Mesothelial cell of epicardium (in vitro differentiated cells): ENCODE measurements at regions not wholly inside any gene's neighbourhood (a gene's known extent, or its start where the extent isn't known, plus 50 kb on each side); places are given as distances from the start of the nearest gene placed in this dataset.

Experiments
- DNase-seq, 2 experiments: peaks; one replicate each; pipeline ENCODE4 v3.0.0; 2021; ENCODE audit warnings: low spot score in 2 of 2; ENCODE audit not compliant: unreplicated experiment in 2 of 2
- H3K27ac Mint-ChIP-seq: 2 replicates; pipeline ENCODE4 v1.8.0; 2021; ENCODE audit warnings: mixed read lengths
- H3K27me3 Mint-ChIP-seq: 2 replicates; pipeline ENCODE4 v1.8.0; 2021; ENCODE audit warnings: low read depth, mixed read lengths
- H3K36me3 Mint-ChIP-seq: 2 replicates; pipeline ENCODE4 v1.8.0; 2021; ENCODE audit warnings: mixed read lengths
- H3K4me1 Mint-ChIP-seq: 2 replicates; pipeline ENCODE4 v1.8.0; 2021; ENCODE audit warnings: mixed read lengths
- H3K4me3 Mint-ChIP-seq: 2 replicates; pipeline ENCODE4 v1.8.0; 2021; ENCODE audit warnings: mild to moderate bottlenecking, moderate library complexity, mixed read lengths
- H3K9me3 Mint-ChIP-seq: 2 replicates; pipeline ENCODE4 v1.8.0; 2021; ENCODE audit warnings: mixed read lengths
- CTCF ChIP-seq: fragments of 200-600 bp; sonication (generic); IDR thresholded peaks from one replicate; pipeline ENCODE4 v1.5.0; 2021; ENCODE audit warnings: antibody characterized with exemption; ENCODE audit not compliant: unreplicated experiment

- Mint-ChIP-seq H3K4me3 (no peak overlapping the region), H3K4me1 (peaks cover 5% of the 10 kb centered on the region), H3K27me3 (no peaks in the 10 kb centered on the region), H3K36me3 (peaks cover 2% of the 10 kb centered on the region), H3K9me3 (peaks cover 6% of the 10 kb centered on the region), H3K27ac (no peak overlapping the region)
- TF ChIP-seq CTCF: no peak
- no peak for DNase-seq
Observed at GRCh38 chr10:53403688-53404087, 631.1 kb upstream of the MBL2 start.

DNA sequence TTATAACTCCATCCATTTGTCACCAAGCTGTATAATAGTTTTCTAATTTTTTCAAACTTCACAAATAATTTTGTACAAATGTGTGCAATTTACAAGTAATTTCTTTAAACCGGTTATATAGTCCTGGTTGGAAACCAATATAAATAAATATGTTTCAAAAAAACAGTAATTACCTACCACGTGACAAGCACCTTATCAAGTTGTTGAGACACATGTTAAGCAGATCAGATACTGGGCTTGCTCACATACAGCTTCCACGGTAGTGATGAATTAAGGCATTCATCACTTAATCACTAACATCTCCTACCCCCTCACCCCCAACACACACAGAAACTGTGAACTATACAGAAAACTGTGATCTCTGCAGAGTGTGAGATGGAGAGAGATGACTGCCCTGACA lies 630.0 kb upstream of the MBL2 start:
- TF ChIP-seq CTCF: no peak
- H3K4me1 Mint-ChIP-seq: peaks cover 5% of the 10 kb centered on the region
- H3K4me3 Mint-ChIP-seq: no peak overlapping the region
- peaks cover 2% of the 10 kb centered on the region for H3K36me3 Mint-ChIP-seq
- no peak for DNase-seq
- no peaks in the 10 kb centered on the region for H3K27me3 Mint-ChIP-seq
- H3K9me3 Mint-ChIP-seq: peaks cover 6% of the 10 kb centered on the region
- no peak overlapping the region for H3K27ac Mint-ChIP-seq

- H3K36me3 Mint-ChIP-seq: peaks cover 2% of the 10 kb centered on the region
- H3K4me1 Mint-ChIP-seq: peaks cover 5% of the 10 kb centered on the region
- TF ChIP-seq CTCF: no peak
- no peaks in the 10 kb centered on the region for H3K27me3 Mint-ChIP-seq
- H3K4me3 Mint-ChIP-seq: no peak overlapping the region
- no peak overlapping the region for H3K27ac Mint-ChIP-seq
- no peak for DNase-seq
- peaks cover 6% of the 10 kb centered on the region for H3K9me3 Mint-ChIP-seq
Observed at GRCh38 chr10:53401536-53401935, 629.0 kb upstream of the MBL2 start.

DNA sequence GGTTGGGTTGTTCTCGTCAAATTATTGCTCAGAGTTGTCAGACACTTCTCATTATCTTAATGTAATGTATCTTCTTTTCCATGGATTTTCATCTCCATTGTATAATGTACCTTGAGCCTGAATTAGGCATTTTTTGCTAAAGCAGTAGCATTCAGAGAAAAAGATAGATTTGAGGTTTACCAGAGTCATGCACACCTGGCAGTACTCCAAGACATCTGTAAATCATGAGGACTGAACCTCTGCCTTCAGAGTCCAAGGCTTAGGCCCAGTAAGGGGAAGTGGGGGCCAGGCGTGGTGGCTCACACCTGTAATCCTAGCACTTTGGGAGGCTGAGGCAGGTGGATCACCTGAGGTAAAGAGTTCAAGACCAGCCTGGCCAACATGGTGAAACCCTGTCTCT lies 624.3 kb upstream of the MBL2 start:
- Mint-ChIP-seq H3K4me1 (no peaks in the 10 kb centered on the region), H3K36me3 (peaks cover 11% of the 10 kb centered on the region), H3K9me3 (peaks cover 26% of the 10 kb centered on the region), H3K27ac (no peak overlapping the region), H3K4me3 (no peak overlapping the region), H3K27me3 (no peaks in the 10 kb centered on the region)
- DNase-seq: no peak
- no peak for TF ChIP-seq CTCF

DNA sequence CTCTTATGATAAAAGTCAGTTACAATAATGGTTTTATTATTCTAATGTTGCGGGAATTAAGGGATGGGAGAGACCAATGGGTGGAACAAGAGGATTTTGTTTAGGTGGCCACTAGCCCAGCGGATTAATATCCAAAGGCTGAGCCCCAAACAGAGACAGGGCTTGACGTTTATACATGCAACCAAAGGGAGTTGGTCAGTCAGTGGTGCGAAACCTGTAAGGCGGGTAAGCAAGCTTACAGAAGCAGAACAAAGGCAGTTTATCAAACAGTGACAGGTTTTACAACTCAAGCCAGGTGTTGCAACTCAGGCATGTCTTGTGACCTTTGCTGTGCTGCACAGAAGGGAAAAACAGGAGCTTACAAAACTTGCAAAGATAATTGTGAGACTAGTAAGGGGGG lies 622.9 kb upstream of the MBL2 start:
- H3K27me3 Mint-ChIP-seq: no peaks in the 10 kb centered on the region
- no peak for TF ChIP-seq CTCF
- no peaks in the 10 kb centered on the region for H3K4me1 Mint-ChIP-seq
- H3K36me3 Mint-ChIP-seq: peaks cover 9% of the 10 kb centered on the region
- H3K4me3 Mint-ChIP-seq: no peak overlapping the region
- no peak for DNase-seq
- no peak overlapping the region for H3K27ac Mint-ChIP-seq
- peaks cover 21% of the 10 kb centered on the region for H3K9me3 Mint-ChIP-seq

GRCh38 chr10:53387562-53387961 lies 615.0 kb upstream of the MBL2 start:
- no peaks in the 10 kb centered on the region for H3K27me3 Mint-ChIP-seq
- H3K9me3 Mint-ChIP-seq: no peaks in the 10 kb centered on the region
- H3K4me3 Mint-ChIP-seq: no peak overlapping the region
- H3K36me3 Mint-ChIP-seq: no peaks in the 10 kb centered on the region
- H3K4me1 Mint-ChIP-seq: peaks cover 26% of the 10 kb centered on the region
- no peak overlapping the region for H3K27ac Mint-ChIP-seq
- TF ChIP-seq CTCF: no peak
- no peak for DNase-seq
